MCF 10A (cell line): ENCODE measurements at regions not wholly inside any gene's neighbourhood (a gene's known extent, or its start where the extent isn't known, plus 50 kb on each side); places are given as distances from the start of the nearest gene placed in this dataset.

Source experiments
- BruUV-seq: library from RNA; stranded (reverse); fragments of 400-500 nt; replicated peaks from 2 replicates; lab custom pipeline; 2021; lab: Mats Ljungman, UMichigan
- CTCF ChIA-PET: fragments of 300-600 bp; sonication (Branson Sonifier 250); formaldehyde crosslinking; extraction: SDS; loops from one replicate; lab custom pipeline; 2021; ENCODE audit warnings: antibody characterized with exemption, inconsistent platforms; lab: Yijun Ruan, JAX
- POLR2A ChIA-PET: fragments of 300-600, 350-650 bp; sonication (Branson Sonifier 250); formaldehyde crosslinking; extraction: SDS; loops from one replicate; lab custom pipeline; 2020; ENCODE audit warnings: antibody characterized with exemption, inconsistent platforms; lab: Yijun Ruan, JAX
- DNase-seq: peaks from one replicate; pipeline ENCODE4 v3.0.0-alpha.2; 2018; ENCODE audit not compliant: unreplicated experiment
- H3K27ac Mint-ChIP-seq: one replicate; pipeline ENCODE4 v1.8.0; 2022; ENCODE audit warnings: mild to moderate bottlenecking, low read depth, mixed read lengths; ENCODE audit not compliant: unreplicated experiment
- H3K27me3 Mint-ChIP-seq: one replicate; pipeline ENCODE4 v1.8.0; 2022; ENCODE audit warnings: mixed read lengths; ENCODE audit not compliant: insufficient read depth, unreplicated experiment
- H3K36me3 Mint-ChIP-seq: one replicate; pipeline ENCODE4 v1.8.0; 2022; ENCODE audit warnings: mild to moderate bottlenecking, moderate library complexity, mixed read lengths; ENCODE audit not compliant: insufficient read depth, unreplicated experiment
- H3K4me1 Mint-ChIP-seq: one replicate; pipeline ENCODE4 v1.8.0; 2022; ENCODE audit warnings: mixed read lengths; ENCODE audit not compliant: insufficient read depth, unreplicated experiment
- H3K4me3 Mint-ChIP-seq: one replicate; pipeline ENCODE4 v1.8.0; 2022; ENCODE audit warnings: mild to moderate bottlenecking, moderate library complexity, mixed read lengths; ENCODE audit not compliant: unreplicated experiment
- H3K9me3 Mint-ChIP-seq: one replicate; pipeline ENCODE4 v1.8.0; 2022; ENCODE audit warnings: mixed read lengths; ENCODE audit not compliant: unreplicated experiment
- intact Hi-C: fragments of 100-400 bp; cut with micrococcal nuclease; formaldehyde crosslinking; loops from 2 replicates; pipeline ENCODE4 v1.14.1; 2022
- TF ChIP-seq, protein P1 (sequence below): fragments of 200-600 bp; IDR thresholded peaks from one replicate; pipeline ENCODE4 v1.8.0; 2022; ENCODE audit warnings: antibody characterized with exemption, mild to moderate bottlenecking; ENCODE audit not compliant: unreplicated experiment

DNA sequence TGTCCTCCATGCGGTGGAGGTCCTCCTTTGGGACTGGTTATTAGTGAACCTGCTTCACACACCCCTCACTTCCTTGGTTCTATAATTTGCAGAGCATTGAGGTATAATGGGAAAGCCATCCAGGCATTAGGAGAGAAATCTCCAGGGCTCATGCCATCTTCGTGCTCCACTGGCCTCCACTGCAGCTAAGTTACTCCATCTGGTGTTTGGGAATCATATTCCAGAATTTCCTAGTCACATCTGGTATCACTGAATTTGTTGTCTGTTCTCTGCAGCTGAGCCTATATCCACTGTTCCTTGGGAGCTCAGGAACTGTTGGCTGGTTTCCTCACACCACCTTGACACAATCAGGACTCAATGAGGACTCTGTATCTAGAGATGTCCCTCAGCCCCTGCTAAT is 173.0 kb upstream of the TSHZ2 start:
- TF ChIP-seq, protein P1, sequence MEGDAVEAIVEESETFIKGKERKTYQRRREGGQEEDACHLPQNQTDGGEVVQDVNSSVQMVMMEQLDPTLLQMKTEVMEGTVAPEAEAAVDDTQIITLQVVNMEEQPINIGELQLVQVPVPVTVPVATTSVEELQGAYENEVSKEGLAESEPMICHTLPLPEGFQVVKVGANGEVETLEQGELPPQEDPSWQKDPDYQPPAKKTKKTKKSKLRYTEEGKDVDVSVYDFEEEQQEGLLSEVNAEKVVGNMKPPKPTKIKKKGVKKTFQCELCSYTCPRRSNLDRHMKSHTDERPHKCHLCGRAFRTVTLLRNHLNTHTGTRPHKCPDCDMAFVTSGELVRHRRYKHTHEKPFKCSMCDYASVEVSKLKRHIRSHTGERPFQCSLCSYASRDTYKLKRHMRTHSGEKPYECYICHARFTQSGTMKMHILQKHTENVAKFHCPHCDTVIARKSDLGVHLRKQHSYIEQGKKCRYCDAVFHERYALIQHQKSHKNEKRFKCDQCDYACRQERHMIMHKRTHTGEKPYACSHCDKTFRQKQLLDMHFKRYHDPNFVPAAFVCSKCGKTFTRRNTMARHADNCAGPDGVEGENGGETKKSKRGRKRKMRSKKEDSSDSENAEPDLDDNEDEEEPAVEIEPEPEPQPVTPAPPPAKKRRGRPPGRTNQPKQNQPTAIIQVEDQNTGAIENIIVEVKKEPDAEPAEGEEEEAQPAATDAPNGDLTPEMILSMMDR: no peak
- Mint-ChIP-seq H3K27me3 (peaks cover 12% of the 10 kb centered on the region), H3K9me3 (peaks cover 7% of the 10 kb centered on the region), H3K4me3 (no peak overlapping the region), H3K4me1 (peaks cover 6% of the 10 kb centered on the region), H3K27ac (no peak overlapping the region), H3K36me3 (no peaks in the 10 kb centered on the region)
- ChIA-PET CTCF (interaction anchor here (0.6 to 1.0 kb wide), 2 partner anchors 14 to 1279 kb away, joined by 4 read pairs; no protein-coding TSS in a partner anchor), POLR2A (interaction anchor here (1.6 kb wide), 1 partner anchor 10 kb away, joined by 4 read pairs; no protein-coding TSS in a partner anchor)
- BruUV-seq: no TSS peak
- DNase-seq: no peak
- intact Hi-C loops: no loop called here

DNA sequence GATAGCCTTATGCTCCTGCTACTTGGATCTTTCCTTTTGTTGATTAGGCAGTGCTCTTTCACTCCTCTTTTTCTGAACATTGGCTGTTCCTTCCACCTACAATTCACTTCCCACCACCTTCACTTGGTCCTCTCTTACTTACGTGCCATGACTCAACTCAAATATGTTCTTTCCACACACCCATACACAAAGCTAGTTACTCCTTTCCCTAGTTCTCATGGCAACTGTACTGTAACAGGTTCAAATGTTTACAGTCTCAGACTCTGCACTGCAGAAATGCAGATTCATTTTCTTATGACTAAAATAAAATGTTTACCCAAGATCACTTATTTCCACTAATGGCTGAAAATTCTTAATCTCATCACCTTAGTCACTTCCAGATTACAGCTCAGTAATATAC is 174.0 kb upstream of the TSHZ2 start:
- DNase-seq: no peak
- POLR2A ChIA-PET: interaction anchor here (0.7 to 1.6 kb wide), 2 partner anchors 9 to 884 kb away, joined by 3 to 4 read pairs; no protein-coding TSS in a partner anchor
- intact Hi-C loops: no loop called here
- H3K27me3 Mint-ChIP-seq: peaks cover 12% of the 10 kb centered on the region
- no peak overlapping the region for H3K27ac Mint-ChIP-seq
- peaks cover 7% of the 10 kb centered on the region for H3K9me3 Mint-ChIP-seq
- H3K36me3 Mint-ChIP-seq: no peaks in the 10 kb centered on the region
- TF ChIP-seq, protein P1: no peak
- CTCF ChIA-PET: interaction anchor here (0.8 to 1.4 kb wide), 3 partner anchors 12 to 418 kb away, joined by 3 to 4 read pairs (median 4); no protein-coding TSS in a partner anchor
- H3K4me3 Mint-ChIP-seq: no peak overlapping the region
- BruUV-seq: no TSS peak
- peaks cover 6% of the 10 kb centered on the region for H3K4me1 Mint-ChIP-seq

DNA sequence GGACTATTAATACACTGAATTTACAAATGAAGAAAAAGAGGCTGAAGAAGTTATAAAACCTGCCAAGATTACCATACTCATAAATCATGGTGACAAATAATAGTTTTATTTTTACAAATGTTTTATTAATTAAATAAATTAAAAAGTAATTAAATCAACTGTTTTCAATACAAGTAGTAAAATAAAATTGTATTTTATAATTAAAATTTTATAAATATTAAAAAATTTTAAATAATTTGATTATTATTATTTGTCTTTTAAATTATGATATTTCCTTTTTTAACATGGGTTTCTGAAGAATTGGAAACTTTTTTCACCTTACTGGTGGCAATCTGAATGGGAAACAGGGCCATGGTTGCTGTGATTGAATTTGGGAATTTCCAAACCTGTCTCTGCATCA is 177.3 kb upstream of the TSHZ2 start:
- no peaks in the 10 kb centered on the region for H3K36me3 Mint-ChIP-seq
- peaks cover 7% of the 10 kb centered on the region for H3K9me3 Mint-ChIP-seq
- H3K4me1 Mint-ChIP-seq: peaks cover 6% of the 10 kb centered on the region
- TF ChIP-seq, protein P1: no peak
- ChIA-PET POLR2A (no interaction called here), CTCF (no interaction called here)
- H3K27ac Mint-ChIP-seq: no peak overlapping the region
- H3K27me3 Mint-ChIP-seq: peaks cover 12% of the 10 kb centered on the region
- no peak overlapping the region for H3K4me3 Mint-ChIP-seq
- no TSS peak for BruUV-seq
- DNase-seq: no peak
- intact Hi-C loops: no loop called here

DNA sequence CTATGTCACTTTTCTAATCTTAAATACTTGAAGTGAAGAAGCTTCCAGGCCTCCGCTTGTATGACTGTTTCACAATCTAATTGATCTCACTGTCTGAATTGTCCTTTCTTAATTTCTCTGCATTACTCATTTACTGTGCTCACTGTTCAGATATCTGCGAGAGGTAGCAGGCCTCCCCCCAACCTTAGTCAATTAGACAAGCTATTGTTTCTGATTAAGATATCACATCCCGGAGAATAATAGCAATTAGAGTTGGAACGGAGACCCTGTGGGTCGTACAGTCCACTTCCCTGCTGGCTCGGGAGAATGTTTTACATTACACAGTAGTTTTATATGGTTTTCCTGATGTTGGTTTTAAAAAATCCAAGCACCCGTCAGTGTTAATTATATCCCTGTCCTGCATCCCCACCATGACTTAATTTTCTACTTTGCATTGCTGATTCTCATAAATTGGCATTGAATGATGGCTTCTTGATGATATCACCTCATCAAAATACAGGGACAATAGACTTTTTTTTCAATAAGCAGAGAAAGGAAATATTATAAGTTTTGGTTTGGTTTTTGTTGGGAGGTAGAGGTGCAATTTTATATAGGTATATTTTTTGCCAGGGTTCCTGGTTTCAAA is 178.7 kb upstream of the TSHZ2 start:
- H3K4me3 Mint-ChIP-seq: no peak overlapping the region
- intact Hi-C loops: no loop called here
- H3K27me3 Mint-ChIP-seq: peaks cover 10% of the 10 kb centered on the region
- TF ChIP-seq, protein P1: no peak
- peaks cover 7% of the 10 kb centered on the region for H3K9me3 Mint-ChIP-seq
- POLR2A ChIA-PET: no interaction called here
- no peaks in the 10 kb centered on the region for H3K36me3 Mint-ChIP-seq
- CTCF ChIA-PET: no interaction called here
- H3K27ac Mint-ChIP-seq: no peak overlapping the region
- peaks cover 6% of the 10 kb centered on the region for H3K4me1 Mint-ChIP-seq
- DNase-seq: no peak
- BruUV-seq: no TSS peak
